ENCODE measurements at regions not wholly inside any gene's neighbourhood (a gene's known extent, or its start where the extent isn't known, plus 50 kb on each side); places are given as distances from the start of the nearest gene placed in this dataset.
A peak's percentile ranks its signal among the peaks of the same experiment; 100 is the strongest.

DNA sequence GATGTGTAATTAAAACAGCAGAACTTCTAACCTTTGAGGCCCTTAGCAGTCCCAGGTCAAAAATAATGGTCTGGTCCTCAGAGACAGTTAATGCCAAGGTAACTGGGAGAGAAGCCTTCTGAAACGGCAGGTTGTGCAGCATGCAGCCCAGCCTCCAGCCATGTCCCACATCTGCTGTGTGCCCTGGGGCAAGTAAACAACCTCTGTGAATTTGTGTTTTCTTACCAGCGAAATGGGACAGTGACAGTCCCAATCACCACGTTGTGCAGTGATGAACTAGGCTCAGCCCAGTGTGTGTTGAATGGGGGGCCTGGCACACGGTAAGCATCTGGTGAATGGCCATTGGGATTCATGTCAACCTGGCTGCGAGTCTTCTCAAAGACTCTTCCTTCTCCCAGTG is 61.2 kb downstream of the EMX2 start:
- Histone ChIP-seq H3K27ac (ENCODE audit: low read depth in 1 of 2, low read length in 2 of 2) (no peak overlapping the region), H4K20me1 (ENCODE audit: insufficient read depth, low read length) (no peaks in the 10 kb centered on the region), H3K36me3 (replicated peaks in 1 of 2; ENCODE audit: control insufficient read depth in 1 of 2, insufficient read depth in 2 of 2, low read length in 2 of 2) (no peaks in the 10 kb centered on the region), H3K79me2 (ENCODE audit: insufficient read depth, low read length) (no peaks in the 10 kb centered on the region), H3K4me2 (replicated peaks; ENCODE audit: extremely low read depth, low read length, poor library complexity, severe bottlenecking) (no peak overlapping the region), H3K4me1 (ENCODE audit: control insufficient read depth in 1 of 2, insufficient read depth in 2 of 2, low read length in 2 of 2) (no peaks in the 10 kb centered on the region), H3K27me3 (ENCODE audit: control insufficient read depth in 2 of 2, insufficient read depth in 2 of 2, low read length in 2 of 2) (no peaks in the 10 kb centered on the region), H2AFZ (ENCODE audit: insufficient read depth, low read depth, low read length, poor library complexity, severe bottlenecking) (no peak overlapping the region), H3K9ac (ENCODE audit: insufficient read depth, low read length, poor library complexity, severe bottlenecking) (no peak overlapping the region), H3K9me3 (replicated peaks in 1 of 2; ENCODE audit: control insufficient read depth in 1 of 2, insufficient read depth in 1 of 2, low read length in 2 of 2) (no peaks in the 10 kb centered on the region), H3K4me3 (replicated peaks in 1 of 3; ENCODE audit: low read depth in 2 of 3, low read length in 3 of 3) (no peak overlapping the region)
- Mint-ChIP-seq H3K9me3 (peaks cover 0 to 2% (median 0%) of the 10 kb centered on the region in 7 donors), H3K4me3 (no peak overlapping the region), H3K27me3 (ENCODE audit: low read depth in 3 of 3) (peaks cover 5 to 9% (median 8%) of the 10 kb centered on the region in 3 donors), H3K36me3 (no peaks in the 10 kb centered on the region), H3K4me1 (no peaks in the 10 kb centered on the region), H3K27ac (no peak overlapping the region)
- TF ChIP-seq, protein P1, sequence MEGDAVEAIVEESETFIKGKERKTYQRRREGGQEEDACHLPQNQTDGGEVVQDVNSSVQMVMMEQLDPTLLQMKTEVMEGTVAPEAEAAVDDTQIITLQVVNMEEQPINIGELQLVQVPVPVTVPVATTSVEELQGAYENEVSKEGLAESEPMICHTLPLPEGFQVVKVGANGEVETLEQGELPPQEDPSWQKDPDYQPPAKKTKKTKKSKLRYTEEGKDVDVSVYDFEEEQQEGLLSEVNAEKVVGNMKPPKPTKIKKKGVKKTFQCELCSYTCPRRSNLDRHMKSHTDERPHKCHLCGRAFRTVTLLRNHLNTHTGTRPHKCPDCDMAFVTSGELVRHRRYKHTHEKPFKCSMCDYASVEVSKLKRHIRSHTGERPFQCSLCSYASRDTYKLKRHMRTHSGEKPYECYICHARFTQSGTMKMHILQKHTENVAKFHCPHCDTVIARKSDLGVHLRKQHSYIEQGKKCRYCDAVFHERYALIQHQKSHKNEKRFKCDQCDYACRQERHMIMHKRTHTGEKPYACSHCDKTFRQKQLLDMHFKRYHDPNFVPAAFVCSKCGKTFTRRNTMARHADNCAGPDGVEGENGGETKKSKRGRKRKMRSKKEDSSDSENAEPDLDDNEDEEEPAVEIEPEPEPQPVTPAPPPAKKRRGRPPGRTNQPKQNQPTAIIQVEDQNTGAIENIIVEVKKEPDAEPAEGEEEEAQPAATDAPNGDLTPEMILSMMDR (IDR thresholded peaks at IDR 0.05): no peak
- intact Hi-C loops (cut with micrococcal nuclease): no loop called here
- 80% methylated on average over 4 of the region's 5 CpGs for WGBS (ENCODE audit: insufficient coverage)
- no peak for DNase-seq

DNA sequence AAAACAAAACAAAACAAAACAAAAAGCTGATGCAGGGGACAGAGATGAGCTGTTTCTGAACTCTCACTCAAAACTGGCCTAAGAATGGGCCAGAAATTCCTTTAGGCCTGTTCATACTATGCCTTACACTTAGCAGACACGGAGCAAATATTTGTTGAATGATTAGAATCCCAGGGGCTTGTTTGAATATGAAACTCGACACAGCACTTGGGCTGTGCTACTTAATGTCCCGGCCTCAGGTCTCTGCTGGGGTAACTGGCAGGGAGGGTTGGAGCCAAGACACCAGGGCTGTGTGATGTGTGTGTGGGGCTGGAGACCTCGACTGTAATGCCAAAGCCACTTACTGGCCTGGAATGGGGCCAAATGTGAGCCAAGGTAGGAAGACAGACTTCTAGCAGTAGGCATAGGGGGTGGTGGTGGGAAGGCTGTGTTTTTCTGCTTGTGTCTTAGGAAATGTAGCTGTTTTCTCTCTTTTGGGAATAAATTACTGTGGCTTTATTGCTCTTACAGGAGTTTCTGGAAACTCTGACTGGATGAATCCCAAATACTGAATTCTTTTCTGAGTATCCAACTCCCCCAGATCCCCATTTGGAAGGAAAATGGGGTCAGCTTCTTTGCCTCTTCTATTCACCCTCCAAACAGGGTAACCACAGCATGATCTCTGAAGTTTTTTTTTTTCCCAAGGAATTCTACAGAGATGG is 66.7 kb downstream of the EMX2 start:
- H3K36me3 Mint-ChIP-seq: no peaks in the 10 kb centered on the region
- no peak overlapping the region for H2AFZ ChIP-seq (ENCODE audit: insufficient read depth, low read depth, low read length, poor library complexity, severe bottlenecking)

More for the DNA sequence above, 66.7 kb downstream of the EMX2 start:
- H3K27me3 Mint-ChIP-seq (ENCODE audit: low read depth in 3 of 3): peaks cover 6% of the 10 kb centered on the region in 3 donors
- intact Hi-C loops (cut with micrococcal nuclease): no loop called here
- H3K9me3 ChIP-seq (replicated peaks in 1 of 2; ENCODE audit: control insufficient read depth in 1 of 2, insufficient read depth in 1 of 2, low read length in 2 of 2): no peaks in the 10 kb centered on the region
- H4K20me1 ChIP-seq (ENCODE audit: insufficient read depth, low read length): no peaks in the 10 kb centered on the region
- H3K9ac ChIP-seq (ENCODE audit: insufficient read depth, low read length, poor library complexity, severe bottlenecking): no peak overlapping the region
- WGBS (ENCODE audit: insufficient coverage): 76% methylated on average over 4 of the region's 4 CpGs
- H3K27ac ChIP-seq (ENCODE audit: low read depth in 1 of 2, low read length in 2 of 2): no peak overlapping the region
- no peak overlapping the region for H3K4me3 ChIP-seq (replicated peaks in 1 of 3; ENCODE audit: low read depth in 2 of 3, low read length in 3 of 3)
- no peak for DNase-seq
- TF ChIP-seq, protein P1 (IDR thresholded peaks at IDR 0.05): no peak
- H3K4me1 ChIP-seq (ENCODE audit: control insufficient read depth in 1 of 2, insufficient read depth in 2 of 2, low read length in 2 of 2): no peaks in the 10 kb centered on the region
- no peaks in the 10 kb centered on the region for H3K36me3 ChIP-seq (replicated peaks in 1 of 2; ENCODE audit: control insufficient read depth in 1 of 2, insufficient read depth in 2 of 2, low read length in 2 of 2)
- no peak overlapping the region for H3K27ac Mint-ChIP-seq
- no peaks in the 10 kb centered on the region for H3K79me2 ChIP-seq (ENCODE audit: insufficient read depth, low read length)
- H3K27me3 ChIP-seq (ENCODE audit: control insufficient read depth in 2 of 2, insufficient read depth in 2 of 2, low read length in 2 of 2): no peaks in the 10 kb centered on the region
- no peaks in the 10 kb centered on the region for H3K4me1 Mint-ChIP-seq
- peaks cover 0 to 4% (median 0%) of the 10 kb centered on the region in 7 donors for H3K9me3 Mint-ChIP-seq
- no peak overlapping the region for H3K4me2 ChIP-seq (replicated peaks; ENCODE audit: extremely low read depth, low read length, poor library complexity, severe bottlenecking)
- H3K4me3 Mint-ChIP-seq: peak overlapping the region in 1 of 2 donors; percentile 31

Measured in CD14-positive monocyte (primary cell).